GM12878 (cell line): ENCODE measurements at regions not wholly inside any gene's neighbourhood (a gene's known extent, or its start where the extent isn't known, plus 50 kb on each side); places are given as distances from the start of the nearest gene placed in this dataset.

Experiments
- ATAC-seq: fragments of 200-7000 bp; cut with Tn5 transposase; 3 replicates; pipeline ENCODE4 v1.9.1; 2020; ENCODE audit warnings: mild to moderate bottlenecking, moderate library complexity
- BruUV-seq: library from RNA; stranded (reverse); fragments of 400-500 nt; replicated peaks from 2 replicates; lab custom pipeline; 2021; lab: Mats Ljungman, UMichigan
- CTCF ChIA-PET: fragments of 300-600 bp; sonication (Branson Sonifier 250); formaldehyde crosslinking; extraction: SDS; loops from one replicate; lab custom pipeline; 2021; ENCODE audit warnings: inconsistent platforms; lab: Yijun Ruan, JAX
- POLR2A ChIA-PET: fragments of 350-600 bp; formaldehyde crosslinking; extraction: SDS; loops from one replicate; lab custom pipeline; 2021; ENCODE audit warnings: inconsistent platforms; lab: Charles Lee
- RAD21 ChIA-PET: fragments of 300-600 bp; sonication (Branson Sonifier 250); formaldehyde crosslinking; loops from one replicate; lab custom pipeline; 2023; ENCODE audit warnings: antibody characterized with exemption; ENCODE audit not compliant: unreplicated experiment; lab: Charles Lee
- SMC1A ChIA-PET: fragments of 300-600 bp; sonication (Branson Sonifier 250); formaldehyde crosslinking; loops from one replicate; lab custom pipeline; 2023; ENCODE audit not compliant: unreplicated experiment, uncharacterized antibody; lab: Charles Lee
- DNase-seq: peaks from one replicate; pipeline ENCODE4 v3.0.0-alpha.2; 2011; ENCODE audit warnings: low read depth, low spot score
- FAIRE-seq: peaks from 3 replicates; lab custom pipeline; 2011; peaks lifted over from hg19 to GRCh38; lab: Jason Lieb, UNC
- H2AFZ ChIP-seq: 2 replicates; pipeline ENCODE4 v1.6.0; 2011; ENCODE audit warnings: low read depth, low read length, control low read depth; ENCODE audit not compliant: control insufficient read depth
- H3K27ac ChIP-seq: 2 replicates; pipeline ENCODE4 v1.5.1; 2011; ENCODE audit warnings: control low read depth; ENCODE audit not compliant: control insufficient read depth, insufficient read depth
- H3K27me3 ChIP-seq, 2 experiments: replicated peaks in 1 of 2; 2 replicates each; pipeline versions ENCODE4 v1.6.0 to v1.6.1; 2011; ENCODE audit warnings: low read length in 1 of 2; ENCODE audit not compliant: control insufficient read depth in 2 of 2, insufficient read depth in 2 of 2
- H3K36me3 ChIP-seq, 2 experiments: 2 replicates each; pipeline ENCODE4 v1.5.1; 2011; ENCODE audit warnings: low read length in 1 of 2; ENCODE audit not compliant: control insufficient read depth in 2 of 2, insufficient read depth in 2 of 2
- H3K4me1 ChIP-seq: 2 replicates; pipeline ENCODE4 v1.6.1; 2011; ENCODE audit warnings: mild to moderate bottlenecking, low read length, moderate library complexity, mixed read lengths; ENCODE audit not compliant: control insufficient read depth, insufficient read depth
- H3K4me2 ChIP-seq: 2 replicates; pipeline ENCODE4 v1.6.0; 2011; ENCODE audit warnings: control low read depth; ENCODE audit not compliant: control insufficient read depth, insufficient read depth
- H3K4me3 ChIP-seq: fragments of 200-600 bp; sonication (generic); 2 replicates; pipeline ENCODE4 v1.5.1; 2016
- H3K79me2 ChIP-seq: 2 replicates; pipeline ENCODE4 v1.6.0; 2011; ENCODE audit warnings: low read length; ENCODE audit not compliant: control insufficient read depth, insufficient read depth
- H3K9ac ChIP-seq: 2 replicates; pipeline ENCODE4 v1.8.0; 2011; ENCODE audit warnings: low read length, control low read depth, mixed read lengths; ENCODE audit not compliant: control insufficient read depth, insufficient read depth
- H3K9me3 ChIP-seq: replicated peaks from 3 replicates; pipeline ENCODE4 v1.5.1; 2011; ENCODE audit warnings: mild to moderate bottlenecking, low read length; ENCODE audit not compliant: control insufficient read depth, insufficient read depth
- H4K20me1 ChIP-seq: 2 replicates; pipeline ENCODE4 v1.6.0; 2011; ENCODE audit not compliant: control insufficient read depth, insufficient read depth
- CREB1 ChIP-seq: IDR thresholded peaks from 2 replicates; pipeline ENCODE4 v1.6.1; 2012; ENCODE audit warnings: low read depth, mild to moderate bottlenecking, inconsistent platforms
- ESRRA ChIP-seq: IDR thresholded peaks from 2 replicates; pipeline ENCODE4 v1.6.1; 2012; ENCODE audit warnings: mild to moderate bottlenecking, low read length, improper control_type of control experiment
- IKZF2 ChIP-seq, 2 experiments: fragments of 450-650 bp; IDR thresholded peaks; 2 replicates each; pipeline ENCODE4 v1.6.1; 2017; ENCODE audit warnings: mild to moderate bottlenecking in 2 of 2, moderate library complexity in 2 of 2
- MTA2 ChIP-seq: fragments of 450-650 bp; IDR thresholded peaks from 2 replicates; pipeline ENCODE4 v1.6.1; 2016; ENCODE audit warnings: low read depth, mild to moderate bottlenecking, moderate library complexity
- NR2C2 ChIP-seq: IDR thresholded peaks from 2 replicates; pipeline ENCODE4 v1.6.1; 2011; ENCODE audit warnings: borderline replicate concordance, low read depth; ENCODE audit not compliant: control insufficient read depth, insufficient read length
- SMAD5 ChIP-seq: IDR thresholded peaks from 2 replicates; pipeline ENCODE4 v1.6.1; 2016; ENCODE audit warnings: antibody characterized with exemption, low read depth
- SPI1 ChIP-seq: IDR thresholded peaks from 2 replicates; pipeline ENCODE4 v1.6.1; 2011; ENCODE audit warnings: low read depth, mild to moderate bottlenecking, low read length, moderate library complexity, borderline replicate concordance; ENCODE audit not compliant: insufficient read depth
- SREBF1 ChIP-seq: IDR thresholded peaks from 2 replicates; pipeline ENCODE4 v1.6.1; 2012; ENCODE audit warnings: mild to moderate bottlenecking, low read length
- ZNF24 ChIP-seq: fragments of 450-650 bp; IDR thresholded peaks from 2 replicates; pipeline ENCODE4 v1.6.1; 2017; ENCODE audit warnings: antibody characterized with exemption, mild to moderate bottlenecking
- ZNF687 ChIP-seq: fragments of 450-650 bp; IDR thresholded peaks from 2 replicates; pipeline ENCODE4 v1.6.1; 2017; ENCODE audit warnings: mild to moderate bottlenecking, moderate library complexity
- WGBS: methylation state at CpG from one replicate; pipeline ENCODE4 v1.1.6; 2016; ENCODE audit warnings: low lambda C conversion rate; ENCODE audit not compliant: insufficient replicate concordance, insufficient coverage; ENCODE audit errors: missing lambda C conversion rate; 5-methylcytosine and 5-hydroxymethylcytosine counted together
- in situ Hi-C: fragments of 300-500 bp; cut with MboI; formaldehyde crosslinking; loops from 9 replicates; pipeline ENCODE4 v1.14.3; 2018; ENCODE audit warnings: mixed read lengths
- intact Hi-C: fragments of 100-400 bp; cut with micrococcal nuclease; formaldehyde crosslinking; loops from one replicate; pipeline ENCODE4 v1.14.2; 2022; ENCODE audit not compliant: unreplicated experiment

- ATAC-seq = no peak
- POLR2A ChIA-PET = no interaction called here
- intact Hi-C loops = no loop called here
- Histone ChIP-seq H3K4me3 (no peak overlapping the region), H4K20me1 (no peaks in the 10 kb centered on the region), H3K27ac (no peak overlapping the region), H3K79me2 (no peaks in the 10 kb centered on the region), H3K9me3 (no peaks in the 10 kb centered on the region), H3K9ac (no peak overlapping the region), H2AFZ (no peak overlapping the region), H3K4me2 (no peak overlapping the region), H3K36me3 (no peaks in the 10 kb centered on the region), H3K4me1 (no peaks in the 10 kb centered on the region), H3K27me3 (no peaks in the 10 kb centered on the region)
- BruUV-seq = no TSS peak
- in situ Hi-C loops = no loop called here
- TF ChIP-seq ESRRA = no peak
- no peak for TF ChIP-seq SMAD5
- no peak for TF ChIP-seq ZNF24
- no peak for TF ChIP-seq CREB1
- no peak for TF ChIP-seq ZNF687
- no peak for TF ChIP-seq IKZF2 (IDR thresholded peaks at IDR 0.05)
- TF ChIP-seq SPI1 = no peak
- no peak for TF ChIP-seq NR2C2
- TF ChIP-seq SREBF1 = no peak
- no peak for TF ChIP-seq MTA2
- SMC1A ChIA-PET = no interaction called here
- DNase-seq = no peak
- 0% methylated on average over 1 of the region's 1 CpG for WGBS
- RAD21 ChIA-PET = no interaction called here
- CTCF ChIA-PET = interaction anchor here (1.1 kb wide), 1 partner anchor 605 kb away, joined by 3 read pairs; no protein-coding TSS in a partner anchor
- FAIRE-seq = no peak
Measured at GRCh38 chr5:33329891-33330290, 110.9 kb upstream of the TARS1 start.
